ENCODE measurements at regions not wholly inside any gene's neighbourhood (a gene's known extent, or its start where the extent isn't known, plus 50 kb on each side); places are given as distances from the start of the nearest gene placed in this dataset.

DNA sequence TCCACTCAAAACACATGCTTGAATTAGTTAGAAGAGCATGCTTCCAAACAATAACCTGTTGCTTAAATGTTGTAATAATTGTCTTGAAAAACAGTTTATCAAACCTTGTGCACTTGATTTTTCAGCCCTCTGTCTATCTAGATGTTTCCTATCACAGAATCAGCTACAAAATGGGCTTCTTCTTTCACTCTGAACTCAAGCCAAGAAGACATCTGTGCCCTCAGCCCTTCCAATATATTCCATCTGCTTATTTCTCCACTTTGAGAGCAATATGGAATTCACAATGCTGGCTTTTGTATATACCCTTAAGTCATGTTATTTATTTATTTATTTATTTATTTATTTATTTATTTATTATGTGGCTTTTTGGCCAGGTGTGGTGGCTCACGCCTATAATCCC is 234.2 kb downstream of the TOX3 start:
- TF ChIP-seq POLR2AphosphoS5 (IDR thresholded peaks at IDR 0.05) (no peak), POLR2A (IDR thresholded peaks at IDR 0.05) (no peak), EP300 (IDR thresholded peaks at IDR 0.05; ENCODE audit: low read depth) (no peak)
- TF ChIP-seq, protein P1, sequence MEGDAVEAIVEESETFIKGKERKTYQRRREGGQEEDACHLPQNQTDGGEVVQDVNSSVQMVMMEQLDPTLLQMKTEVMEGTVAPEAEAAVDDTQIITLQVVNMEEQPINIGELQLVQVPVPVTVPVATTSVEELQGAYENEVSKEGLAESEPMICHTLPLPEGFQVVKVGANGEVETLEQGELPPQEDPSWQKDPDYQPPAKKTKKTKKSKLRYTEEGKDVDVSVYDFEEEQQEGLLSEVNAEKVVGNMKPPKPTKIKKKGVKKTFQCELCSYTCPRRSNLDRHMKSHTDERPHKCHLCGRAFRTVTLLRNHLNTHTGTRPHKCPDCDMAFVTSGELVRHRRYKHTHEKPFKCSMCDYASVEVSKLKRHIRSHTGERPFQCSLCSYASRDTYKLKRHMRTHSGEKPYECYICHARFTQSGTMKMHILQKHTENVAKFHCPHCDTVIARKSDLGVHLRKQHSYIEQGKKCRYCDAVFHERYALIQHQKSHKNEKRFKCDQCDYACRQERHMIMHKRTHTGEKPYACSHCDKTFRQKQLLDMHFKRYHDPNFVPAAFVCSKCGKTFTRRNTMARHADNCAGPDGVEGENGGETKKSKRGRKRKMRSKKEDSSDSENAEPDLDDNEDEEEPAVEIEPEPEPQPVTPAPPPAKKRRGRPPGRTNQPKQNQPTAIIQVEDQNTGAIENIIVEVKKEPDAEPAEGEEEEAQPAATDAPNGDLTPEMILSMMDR (IDR thresholded peaks at IDR 0.05): no peak

Data from transverse colon (tissue), 4 donors.